ENCODE measurements at regions not wholly inside any gene's neighbourhood (a gene's known extent, or its start where the extent isn't known, plus 50 kb on each side); places are given as distances from the start of the nearest gene placed in this dataset.
"Not testable (repeated sequence)": the region's sequence is repeated elsewhere in the genome, so short reads cannot be mapped to it uniquely, and the experiment has no call there.

- TF ChIP-seq, protein P1, sequence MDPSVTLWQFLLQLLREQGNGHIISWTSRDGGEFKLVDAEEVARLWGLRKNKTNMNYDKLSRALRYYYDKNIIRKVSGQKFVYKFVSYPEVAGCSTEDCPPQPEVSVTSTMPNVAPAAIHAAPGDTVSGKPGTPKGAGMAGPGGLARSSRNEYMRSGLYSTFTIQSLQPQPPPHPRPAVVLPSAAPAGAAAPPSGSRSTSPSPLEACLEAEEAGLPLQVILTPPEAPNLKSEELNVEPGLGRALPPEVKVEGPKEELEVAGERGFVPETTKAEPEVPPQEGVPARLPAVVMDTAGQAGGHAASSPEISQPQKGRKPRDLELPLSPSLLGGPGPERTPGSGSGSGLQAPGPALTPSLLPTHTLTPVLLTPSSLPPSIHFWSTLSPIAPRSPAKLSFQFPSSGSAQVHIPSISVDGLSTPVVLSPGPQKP (IDR thresholded peaks at IDR 0.05; ENCODE audit: borderline replicate concordance, low read depth, low read length), result not testable (repeated sequence)
- not testable (repeated sequence) for TF ChIP-seq CHD1 (IDR thresholded peaks at IDR 0.05; ENCODE audit: low read depth, low read length); CTCF (conservative IDR thresholded peaks at IDR 0.05; ENCODE audit: low read depth, low read length); CEBPB (IDR thresholded peaks at IDR 0.05; ENCODE audit: low read depth, low read length); POLR2A (IDR thresholded peaks at IDR 0.05; ENCODE audit: low read depth, low read length)
Observed at GRCh38 chr22:11054681-11055080, 4473.3 kb upstream of the OR11H1 start.

Measured in IMR-90 (cell line).